Rectal smooth muscle tissue (tissue), 1 donor: ENCODE measurements at regions not wholly inside any gene's neighbourhood (a gene's known extent, or its start where the extent isn't known, plus 50 kb on each side); places are given as distances from the start of the nearest gene placed in this dataset.

Source experiments
- H3K27ac ChIP-seq: one replicate; pipeline ENCODE4 v1.7.0; 2013; ENCODE audit warnings: low read depth, low read length, inconsistent platforms
- H3K27me3 ChIP-seq: one replicate; pipeline ENCODE4 v1.7.0; 2013; ENCODE audit warnings: low read length; ENCODE audit not compliant: control insufficient read depth, insufficient read depth
- H3K36me3 ChIP-seq: one replicate; pipeline ENCODE4 v1.7.0; 2013; ENCODE audit warnings: low read length; ENCODE audit not compliant: control insufficient read depth, insufficient read depth
- H3K4me1 ChIP-seq: one replicate; pipeline ENCODE4 v1.7.0; 2013; ENCODE audit warnings: low read length; ENCODE audit not compliant: control insufficient read depth, insufficient read depth
- H3K4me3 ChIP-seq: one replicate; pipeline ENCODE4 v1.7.0; 2013; ENCODE audit warnings: low read length
- H3K9ac ChIP-seq: one replicate; pipeline ENCODE4 v1.7.0; 2013; ENCODE audit warnings: low read length

GRCh38 chr3:124409650-124410275 is 320.5 kb upstream of the UMPS start:
- Histone ChIP-seq H3K4me1 (no peaks in the 10 kb centered on the region), H3K4me3 (no peak overlapping the region), H3K36me3 (no peaks in the 10 kb centered on the region), H3K9ac (no peak overlapping the region), H3K27ac (no peak overlapping the region), H3K27me3 (no peaks in the 10 kb centered on the region)

- no peaks in the 10 kb centered on the region for H3K36me3 ChIP-seq
- no peak overlapping the region for H3K4me3 ChIP-seq
- no peak overlapping the region for H3K27ac ChIP-seq
- H3K4me1 ChIP-seq, result no peaks in the 10 kb centered on the region
- no peak overlapping the region for H3K9ac ChIP-seq
- H3K27me3 ChIP-seq, result no peaks in the 10 kb centered on the region
These were observed 319.8 kb upstream of the UMPS start for GRCh38 chr3:124410471-124410870.

- Histone ChIP-seq H3K27me3 (no peaks in the 10 kb centered on the region), H3K27ac (no peak overlapping the region), H3K4me1 (no peaks in the 10 kb centered on the region), H3K36me3 (no peaks in the 10 kb centered on the region), H3K4me3 (no peak overlapping the region), H3K9ac (no peak overlapping the region)
These were observed 318.5 kb upstream of the UMPS start for GRCh38 chr3:124411728-124412127.

GRCh38 chr3:124412644-124413043 is 317.6 kb upstream of the UMPS start:
- Histone ChIP-seq H3K27me3 (no peaks in the 10 kb centered on the region), H3K4me3 (no peak overlapping the region), H3K36me3 (no peaks in the 10 kb centered on the region), H3K27ac (no peak overlapping the region), H3K4me1 (no peaks in the 10 kb centered on the region), H3K9ac (no peak overlapping the region)

DNA sequence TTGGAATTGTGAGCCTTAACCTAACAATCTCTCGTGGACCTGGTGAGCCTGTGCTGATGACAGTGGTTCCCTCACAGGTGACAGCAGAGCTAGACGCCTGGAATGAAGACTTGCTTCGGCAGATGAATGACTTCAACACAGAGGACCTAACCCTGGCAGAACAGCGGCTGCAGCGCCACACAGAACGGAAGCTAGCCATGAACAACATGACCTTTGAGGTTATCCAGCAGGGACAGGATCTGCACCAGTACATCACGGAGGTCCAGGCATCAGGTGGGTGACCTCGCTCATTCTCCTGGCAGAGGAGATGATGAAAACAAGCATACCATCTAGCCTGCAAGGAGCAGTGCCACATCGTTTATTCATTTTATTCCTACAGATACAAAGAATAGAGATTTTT is 316.9 kb upstream of the UMPS start:
- H3K4me1 ChIP-seq, result no peaks in the 10 kb centered on the region
- H3K4me3 ChIP-seq, result no peak overlapping the region
- H3K27ac ChIP-seq, result no peak overlapping the region
- no peaks in the 10 kb centered on the region for H3K36me3 ChIP-seq
- H3K9ac ChIP-seq, result no peak overlapping the region
- H3K27me3 ChIP-seq, result no peaks in the 10 kb centered on the region

GRCh38 chr3:124413989-124414598 is 316.2 kb upstream of the UMPS start:
- Histone ChIP-seq H3K27ac (no peak overlapping the region), H3K4me3 (no peak overlapping the region)

DNA sequence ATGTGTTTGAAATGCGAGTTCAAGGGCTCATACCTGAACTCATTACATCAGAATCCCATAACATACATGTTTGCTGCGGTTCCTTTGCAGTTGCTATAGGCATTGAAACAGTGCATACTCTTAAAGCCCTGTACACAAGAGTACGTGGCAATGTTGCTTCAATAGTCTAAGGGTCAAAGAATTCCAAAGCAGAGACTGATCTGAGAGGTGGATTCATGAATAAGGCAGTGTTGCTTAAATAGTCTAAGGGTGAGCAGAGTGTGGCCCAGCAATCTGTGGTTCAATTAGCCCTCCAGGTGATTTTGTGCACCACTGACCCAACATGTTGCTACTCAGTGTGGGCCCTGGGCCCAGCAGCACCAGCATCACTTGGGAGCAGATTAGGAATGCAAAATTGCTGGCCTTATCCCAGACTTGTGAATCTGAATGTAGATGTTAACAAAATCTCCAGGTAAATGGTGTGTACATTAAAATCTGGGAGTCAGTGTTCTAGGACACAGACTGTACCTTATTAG is 314.7 kb upstream of the UMPS start:
- Histone ChIP-seq H3K4me1 (no peaks in the 10 kb centered on the region), H3K4me3 (no peak overlapping the region), H3K36me3 (no peaks in the 10 kb centered on the region), H3K27ac (no peak overlapping the region), H3K9ac (no peak overlapping the region), H3K27me3 (no peaks in the 10 kb centered on the region)

More at GRCh38 chr3:124413989-124414598, 316.2 kb upstream of the UMPS start:
- Histone ChIP-seq H3K27me3 (no peaks in the 10 kb centered on the region), H3K4me1 (no peaks in the 10 kb centered on the region), H3K9ac (no peak overlapping the region), H3K36me3 (no peaks in the 10 kb centered on the region)

DNA sequence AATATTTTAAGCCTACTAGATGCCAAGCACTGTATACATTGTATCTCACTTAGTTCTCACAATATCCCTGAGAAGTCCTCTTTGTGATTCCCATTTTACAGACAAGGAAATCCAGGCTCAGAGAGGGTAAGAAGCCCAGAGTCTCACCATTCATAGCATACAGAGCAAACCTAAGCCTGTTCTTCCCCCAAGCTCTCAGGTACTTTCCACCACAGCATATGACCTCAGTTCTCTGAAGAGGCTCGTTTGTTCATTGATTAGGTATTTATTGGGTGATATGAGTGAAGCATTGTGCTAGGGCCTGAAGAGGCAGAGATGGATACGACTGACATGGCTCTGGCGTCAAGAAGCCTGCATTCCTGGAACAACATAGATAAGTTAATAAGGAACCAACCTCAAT is 310.9 kb upstream of the UMPS start:
- no peak overlapping the region for H3K9ac ChIP-seq
- no peaks in the 10 kb centered on the region for H3K36me3 ChIP-seq
- H3K27me3 ChIP-seq, result no peaks in the 10 kb centered on the region
- no peaks in the 10 kb centered on the region for H3K4me1 ChIP-seq
- H3K4me3 ChIP-seq, result no peak overlapping the region
- no peak overlapping the region for H3K27ac ChIP-seq

GRCh38 chr3:124420392-124420791 is 309.9 kb upstream of the UMPS start:
- no peaks in the 10 kb centered on the region for H3K36me3 ChIP-seq
- no peak overlapping the region for H3K4me3 ChIP-seq
- no peaks in the 10 kb centered on the region for H3K27me3 ChIP-seq
- no peak overlapping the region for H3K9ac ChIP-seq
- no peaks in the 10 kb centered on the region for H3K4me1 ChIP-seq
- no peak overlapping the region for H3K27ac ChIP-seq

DNA sequence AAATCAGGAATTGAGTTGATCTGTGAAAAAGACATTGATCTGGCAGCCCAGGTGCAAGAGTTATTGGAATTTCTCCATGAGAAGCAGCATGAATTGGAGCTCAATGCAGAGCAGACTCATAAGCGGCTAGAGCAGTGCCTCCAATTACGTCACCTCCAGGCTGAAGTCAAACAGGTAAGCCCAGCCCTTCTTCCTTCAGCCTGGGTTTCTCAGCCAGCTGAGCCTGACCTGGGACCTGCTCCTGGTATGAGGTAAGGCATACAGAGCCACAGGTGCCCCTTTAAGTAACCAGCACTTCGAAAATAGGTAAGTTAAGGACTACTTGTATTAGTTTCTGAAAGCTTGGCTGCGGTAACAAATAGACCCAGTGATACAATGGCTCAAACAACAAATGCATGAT is 307.4 kb upstream of the UMPS start:
- Histone ChIP-seq H3K36me3 (no peaks in the 10 kb centered on the region), H3K4me3 (no peak overlapping the region), H3K27me3 (no peaks in the 10 kb centered on the region), H3K27ac (no peak overlapping the region), H3K9ac (no peak overlapping the region), H3K4me1 (no peaks in the 10 kb centered on the region)

DNA sequence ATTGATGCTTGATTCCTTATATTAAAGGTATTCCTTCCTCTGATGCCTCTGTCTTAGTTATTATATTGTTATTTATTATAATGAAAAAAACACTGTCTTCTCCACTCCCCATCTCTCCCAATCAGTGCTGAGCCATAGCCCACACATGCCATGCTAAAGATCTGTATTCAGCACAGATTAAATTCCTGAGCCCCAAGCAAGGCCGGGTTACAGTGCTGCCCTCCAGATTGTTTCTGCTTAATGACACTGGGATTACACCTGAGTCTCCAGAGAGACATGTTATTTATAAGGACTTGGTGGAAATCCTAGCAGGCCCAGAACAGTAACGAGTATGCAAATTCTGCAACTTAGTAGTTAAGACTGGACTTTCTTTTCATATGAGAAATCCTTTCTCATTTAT is 305.9 kb upstream of the UMPS start:
- H3K9ac ChIP-seq, result no peak overlapping the region
- H3K27ac ChIP-seq, result no peak overlapping the region
- no peaks in the 10 kb centered on the region for H3K4me1 ChIP-seq
- H3K27me3 ChIP-seq, result no peaks in the 10 kb centered on the region
- no peak overlapping the region for H3K4me3 ChIP-seq
- no peaks in the 10 kb centered on the region for H3K36me3 ChIP-seq

- no peaks in the 10 kb centered on the region for H3K4me1 ChIP-seq
- H3K9ac ChIP-seq, result no peak overlapping the region
- H3K27ac ChIP-seq, result no peak overlapping the region
- no peaks in the 10 kb centered on the region for H3K36me3 ChIP-seq
- H3K4me3 ChIP-seq, result no peak overlapping the region
- no peaks in the 10 kb centered on the region for H3K27me3 ChIP-seq
These were observed 304.3 kb upstream of the UMPS start for GRCh38 chr3:124425972-124426371.
